CD4-positive, alpha-beta T cell treated with Interleukin-2 at 100 ng/mL for 4 hours (primary cell): ENCODE measurements at regions not wholly inside any gene's neighbourhood (a gene's known extent, or its start where the extent isn't known, plus 50 kb on each side); places are given as distances from the start of the nearest gene placed in this dataset.
"Not testable (repeated sequence)": the region's sequence is repeated elsewhere in the genome, so short reads cannot be mapped to it uniquely, and the experiment has no call there.

Experiments
- DNase-seq: peaks from one replicate; pipeline ENCODE4 v3.0.0-alpha.2; 2020; ENCODE audit warnings: low spot score

DNA sequence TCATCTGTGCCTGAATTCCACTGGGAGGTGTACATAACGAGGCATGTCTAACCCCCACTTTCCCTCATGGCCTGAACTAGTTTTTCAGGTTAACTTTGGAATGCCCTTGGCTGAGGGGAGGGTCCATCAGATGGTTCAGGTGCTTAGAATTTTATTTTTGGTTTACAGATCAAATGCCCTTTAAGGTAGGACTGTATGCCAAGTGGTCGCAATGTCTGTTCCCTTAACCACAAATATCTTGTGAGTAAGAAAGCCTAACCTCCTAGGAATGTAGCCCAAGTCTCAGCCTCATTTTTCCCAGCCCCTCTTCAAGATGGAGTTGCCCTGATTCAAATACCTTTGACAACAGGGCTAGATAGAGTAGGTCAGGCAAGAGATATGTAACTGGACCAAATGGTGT, 78.4 kb downstream of the RNASET2 start:
- no peak for DNase-seq

DNA sequence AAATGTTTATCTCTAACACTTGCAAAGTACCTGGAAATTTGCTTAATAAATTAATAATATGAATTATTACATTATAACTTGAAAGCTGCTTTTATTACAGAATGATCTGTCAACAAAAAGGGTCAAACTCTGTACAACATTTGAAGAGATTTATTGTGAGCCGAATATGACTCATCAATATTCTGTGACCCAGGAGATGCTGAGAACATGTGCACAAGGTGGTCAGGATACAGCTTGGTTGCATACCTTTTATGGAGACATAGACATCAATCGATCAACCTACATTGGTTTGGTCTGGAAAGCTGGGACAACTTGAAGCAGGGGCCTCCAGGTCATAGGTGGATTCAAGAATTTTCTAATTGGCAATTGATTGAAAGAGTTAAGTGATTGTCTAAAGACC, 79.0 kb downstream of the RNASET2 start:
- DNase-seq, result no peak

DNA sequence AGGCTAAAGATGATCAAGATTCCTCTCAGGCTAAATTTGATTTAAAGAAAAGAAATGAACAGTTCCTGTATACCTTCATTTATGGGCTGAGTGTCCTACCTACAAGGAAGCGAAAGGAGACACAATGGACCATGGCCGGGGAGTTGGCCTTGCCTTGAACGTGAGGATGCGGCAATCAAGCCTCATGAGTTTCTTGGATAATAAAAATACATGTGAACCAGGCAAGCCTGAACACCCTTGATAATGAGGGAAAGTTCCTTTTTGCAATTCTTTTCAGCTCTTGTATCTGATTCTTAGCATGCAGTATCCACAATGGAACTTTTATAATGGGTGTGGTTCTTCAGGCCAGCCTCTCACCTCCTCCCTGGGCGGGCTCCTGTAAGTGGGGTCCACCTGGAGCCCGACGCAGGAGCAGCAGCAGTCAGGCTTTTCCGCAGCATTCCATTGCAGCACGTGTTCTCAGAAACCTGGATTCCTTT, 83.8 kb downstream of the RNASET2 start:
- DNase-seq, result no peak

DNA sequence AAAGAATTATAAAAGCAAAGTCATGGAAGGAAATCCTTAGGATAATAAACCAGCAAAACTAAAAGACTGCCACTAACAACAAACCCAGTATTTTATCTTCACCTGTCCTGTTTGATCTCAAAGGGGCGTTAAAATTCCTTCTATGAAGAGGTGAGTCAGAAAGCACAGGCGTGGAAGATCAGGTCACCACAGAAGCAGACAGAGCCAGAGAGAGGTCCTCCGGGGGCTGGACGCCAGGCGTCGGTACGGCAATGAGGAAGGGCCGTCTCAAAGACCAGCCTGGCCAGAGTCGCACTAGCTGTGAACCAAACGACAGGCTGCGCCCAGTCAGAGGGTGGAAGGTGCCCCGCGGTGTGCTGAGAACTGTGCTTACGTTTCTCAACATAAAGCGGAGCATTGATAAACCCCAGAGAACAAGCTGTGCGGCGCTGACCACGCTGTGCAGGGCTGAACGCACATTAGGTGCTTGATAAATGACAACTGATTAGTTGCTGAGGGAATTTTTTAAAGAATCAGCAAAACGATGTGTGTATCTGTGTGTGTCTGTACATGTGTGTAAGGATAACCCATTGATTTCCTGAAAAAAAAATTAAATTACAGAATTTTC, 85.6 kb downstream of the RNASET2 start:
- DNase-seq, result no peak

DNA sequence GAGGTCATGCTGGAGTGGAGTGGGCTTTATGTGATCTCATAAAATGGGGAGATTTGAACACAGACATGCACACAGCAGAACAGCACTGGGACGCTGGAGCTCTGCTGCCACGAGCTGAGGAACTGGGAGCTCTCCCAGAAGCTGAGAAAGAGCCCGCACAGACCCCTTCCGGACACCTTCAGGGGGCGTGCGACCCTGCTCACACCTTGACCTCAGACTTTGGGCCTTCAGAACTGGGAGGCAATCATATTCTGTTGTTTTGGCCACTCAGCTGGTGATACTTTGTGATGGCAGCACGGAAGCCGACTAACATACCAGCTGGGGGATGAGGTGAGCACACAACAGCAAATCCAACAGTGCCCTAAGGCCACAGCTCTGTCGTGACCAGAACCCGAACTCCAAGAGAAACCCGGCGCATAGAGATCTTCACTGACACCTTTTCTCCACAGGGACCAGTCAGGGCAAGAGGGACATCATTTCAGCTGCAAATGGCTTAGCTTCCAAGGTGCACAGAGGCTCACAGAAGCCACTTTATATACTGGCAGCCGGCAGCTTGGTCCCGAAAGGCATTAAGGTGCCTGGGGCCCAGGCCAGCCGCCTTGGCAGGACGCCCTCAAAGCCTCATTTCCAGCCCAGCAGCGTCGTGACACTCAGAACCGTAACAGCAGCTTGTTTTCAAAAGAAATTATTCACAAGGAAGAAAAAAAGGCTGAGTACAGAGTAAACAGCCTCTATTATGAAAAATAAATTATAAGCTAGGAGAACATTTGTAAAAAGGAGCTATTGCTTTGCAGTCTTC, 89.3 kb downstream of the RNASET2 start:
- DNase-seq, result no peak

DNA sequence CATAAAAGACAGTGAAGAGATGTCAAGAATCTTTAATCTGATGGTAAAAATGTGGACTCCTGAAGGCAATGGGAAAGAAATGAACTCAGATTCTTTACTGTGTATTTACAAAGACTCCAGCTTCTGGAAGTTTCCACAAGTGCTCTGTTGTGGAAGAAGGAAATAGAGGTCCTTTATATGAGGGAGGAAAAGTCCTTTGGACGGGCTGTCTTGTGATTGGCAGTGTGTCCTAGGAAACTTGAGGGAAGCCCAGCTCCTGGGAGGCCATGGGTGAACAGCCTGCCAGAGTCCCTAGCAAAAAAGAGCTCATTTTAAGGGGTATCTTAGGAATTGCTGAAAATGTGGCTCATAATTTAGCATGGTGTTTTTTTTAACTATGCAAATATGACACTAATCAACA, 92.0 kb downstream of the RNASET2 start:
- no peak for DNase-seq

DNA sequence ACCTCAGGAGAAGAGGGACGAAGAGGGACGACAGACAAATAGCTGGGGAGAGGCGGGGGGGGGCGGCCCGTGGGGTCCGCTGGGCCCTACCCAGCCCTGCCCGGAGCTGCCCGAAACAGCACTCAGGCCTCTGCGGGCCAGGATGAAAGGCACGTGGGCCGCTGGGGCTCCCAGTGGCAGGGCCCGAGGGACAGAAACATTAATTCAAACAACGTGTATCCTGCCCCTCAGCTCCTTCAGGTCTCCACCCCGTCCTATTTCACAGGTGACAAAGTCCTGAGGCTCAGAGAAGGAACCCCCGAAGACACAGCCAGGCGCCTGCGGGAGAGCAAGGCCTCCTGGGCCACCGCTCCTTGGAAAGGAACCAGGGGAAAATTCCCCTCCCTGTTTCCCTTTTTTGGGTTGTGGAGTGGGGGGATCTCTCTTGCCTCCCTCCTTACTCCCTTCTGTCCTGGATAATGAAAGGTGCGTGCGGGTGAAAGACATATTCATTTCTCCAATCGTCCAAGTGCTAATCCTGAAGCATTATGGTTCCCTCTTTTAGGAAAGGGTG, 93.3 kb downstream of the RNASET2 start:
- no peak for DNase-seq

DNA sequence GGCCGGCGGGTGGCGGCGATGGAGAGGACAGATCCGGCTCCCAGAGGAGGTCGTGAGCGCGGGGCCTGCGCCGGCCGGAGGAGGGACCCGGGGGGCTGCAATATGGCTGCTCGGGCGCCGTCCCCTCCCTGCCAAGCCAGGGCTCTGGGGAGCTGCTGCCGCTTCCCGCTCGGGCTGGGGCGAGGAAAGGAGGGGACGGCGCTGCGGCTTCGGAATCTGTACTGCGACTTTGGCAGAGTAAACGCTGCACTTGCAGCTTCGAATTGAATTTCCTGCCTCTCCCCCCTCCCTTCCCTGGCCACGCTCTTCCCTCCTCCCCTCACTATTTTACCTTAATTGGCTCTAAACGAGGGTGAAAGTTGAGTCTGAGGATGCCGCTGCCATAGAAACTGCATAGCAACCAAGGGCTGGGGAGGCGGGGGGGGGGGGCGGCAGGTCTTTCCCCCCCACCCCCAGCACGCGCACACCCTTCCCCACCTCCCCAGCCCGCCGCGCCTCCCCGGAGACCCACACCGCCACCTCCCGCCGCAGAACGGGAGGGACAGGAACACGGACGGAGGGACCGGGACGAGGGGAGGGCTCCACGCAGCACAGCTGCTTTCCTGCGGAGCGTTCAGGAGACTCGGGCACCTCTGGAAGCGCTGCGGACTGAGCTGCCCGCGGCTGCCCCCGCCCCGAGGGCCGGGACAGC, 93.9 kb downstream of the RNASET2 start:
- DNase-seq, result peak; percentile 45

DNA sequence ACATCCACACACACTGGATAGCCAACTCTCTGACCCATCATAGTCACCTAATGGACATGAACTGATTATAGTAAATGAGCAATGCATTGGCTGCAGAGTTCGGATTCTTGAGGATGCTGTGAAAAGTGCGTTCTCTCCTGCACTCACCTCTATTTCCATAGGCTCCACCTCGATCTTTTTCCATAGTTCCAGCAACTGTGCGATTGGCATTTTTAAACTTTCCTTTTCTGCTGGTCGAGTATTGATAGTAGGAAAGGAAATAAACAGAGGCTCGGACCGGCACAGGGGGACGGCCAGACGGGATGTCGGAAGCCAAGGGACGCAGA, 94.4 kb downstream of the RNASET2 start:
- no peak for DNase-seq

DNA sequence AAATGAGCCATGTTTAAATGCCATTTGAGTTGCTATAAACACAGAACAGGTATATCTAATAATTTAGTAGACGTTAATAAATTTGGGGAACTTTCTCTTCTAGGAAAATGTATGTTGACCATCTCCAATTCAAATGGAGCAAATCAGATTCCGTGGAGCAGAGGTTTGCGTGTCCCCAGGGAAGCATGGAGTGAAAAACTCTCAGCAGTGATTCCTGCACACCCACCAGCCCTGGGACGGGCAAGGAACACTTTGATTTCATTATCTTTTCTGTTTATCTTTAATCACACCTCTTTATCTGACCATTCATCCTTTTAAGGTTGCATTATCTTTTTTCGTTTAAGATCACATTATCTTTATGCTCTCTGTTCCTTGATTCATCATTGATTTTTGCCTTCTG, 95.0 kb downstream of the RNASET2 start:
- no peak for DNase-seq

DNA sequence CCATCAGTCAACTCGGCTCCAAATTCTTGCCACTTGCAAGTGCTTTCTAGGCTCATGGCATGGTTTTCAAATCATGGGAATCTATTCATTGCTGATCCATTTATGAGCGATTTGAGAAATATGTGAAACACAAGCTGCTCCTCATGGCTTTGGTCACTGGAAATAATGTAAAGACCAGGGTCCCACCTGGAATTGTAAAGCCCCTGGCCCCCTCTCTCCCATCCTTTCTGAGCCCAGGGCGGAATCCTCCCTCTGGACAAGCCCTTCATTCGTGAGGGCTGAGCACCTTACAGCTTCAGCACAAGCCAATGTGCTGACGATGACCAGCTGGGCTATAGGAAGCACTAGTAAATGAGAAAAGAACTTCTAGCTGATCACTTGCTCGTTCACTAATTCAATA, 96.0 kb downstream of the RNASET2 start:
- DNase-seq, result no peak

DNA sequence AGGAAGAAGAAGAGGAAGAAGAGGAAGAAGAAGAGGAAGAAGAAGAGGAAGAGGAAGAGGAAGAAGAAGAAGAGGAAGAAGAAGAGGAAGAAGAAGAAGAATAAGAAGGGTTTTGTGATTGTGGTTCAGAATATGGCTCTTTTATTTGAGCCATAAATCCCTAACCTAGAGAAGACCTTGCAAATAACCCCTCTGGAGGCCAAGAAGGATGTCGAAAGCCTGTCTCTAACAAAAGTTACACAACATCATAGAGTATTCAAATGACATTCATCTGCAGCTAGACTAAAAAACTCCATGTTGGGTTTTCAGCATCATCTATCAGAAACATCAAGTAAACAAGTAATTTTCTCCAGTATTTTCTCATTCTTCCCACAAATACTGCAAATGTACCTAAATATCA, 100.9 kb downstream of the RNASET2 start:
- no peak for DNase-seq

DNA sequence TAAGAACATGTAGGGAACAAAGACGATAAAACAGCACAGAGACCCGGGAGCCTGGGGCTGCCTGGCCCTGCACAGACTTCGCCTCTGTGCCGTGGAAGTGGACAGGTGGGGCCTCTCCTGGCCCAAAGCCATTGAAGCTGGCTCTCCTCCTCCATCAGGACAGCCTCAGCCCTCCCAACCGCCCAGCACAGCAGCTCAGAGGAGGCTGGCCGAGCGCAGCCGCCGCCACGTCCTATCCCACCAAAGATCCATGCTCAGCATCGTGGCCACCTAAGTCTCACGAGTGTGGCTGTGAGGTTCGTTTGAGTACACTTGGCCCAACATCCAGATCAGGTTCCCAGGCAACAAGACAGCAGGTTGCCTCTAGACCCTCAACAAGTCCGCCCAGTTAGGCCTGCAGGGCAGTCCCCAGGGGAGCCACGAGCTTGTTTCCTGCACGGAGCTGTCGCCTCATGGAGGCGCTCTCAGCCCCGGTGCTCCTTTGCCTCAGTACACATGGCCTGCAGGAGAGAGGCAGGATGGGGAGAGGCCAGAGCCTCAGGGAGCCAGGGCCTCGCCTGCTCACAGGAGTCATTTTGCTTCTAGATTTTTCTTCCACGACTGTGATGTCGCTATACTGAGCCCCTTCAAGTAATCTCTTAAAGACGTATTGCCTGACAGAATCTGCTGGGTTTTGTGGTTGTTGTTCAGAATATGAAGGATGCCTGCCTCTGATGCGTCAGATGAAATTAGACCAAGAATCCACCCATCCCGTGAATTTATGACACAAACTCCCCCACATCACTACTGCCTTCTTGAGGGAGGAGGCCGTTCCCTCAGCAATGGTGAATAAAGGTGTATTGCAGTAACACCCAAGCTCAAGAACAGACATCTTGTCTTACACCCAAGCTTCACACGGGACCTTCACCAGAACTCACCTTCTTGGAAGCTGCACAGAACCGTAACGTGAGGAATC, 102.7 kb downstream of the RNASET2 start:
- DNase-seq, result no peak

DNA sequence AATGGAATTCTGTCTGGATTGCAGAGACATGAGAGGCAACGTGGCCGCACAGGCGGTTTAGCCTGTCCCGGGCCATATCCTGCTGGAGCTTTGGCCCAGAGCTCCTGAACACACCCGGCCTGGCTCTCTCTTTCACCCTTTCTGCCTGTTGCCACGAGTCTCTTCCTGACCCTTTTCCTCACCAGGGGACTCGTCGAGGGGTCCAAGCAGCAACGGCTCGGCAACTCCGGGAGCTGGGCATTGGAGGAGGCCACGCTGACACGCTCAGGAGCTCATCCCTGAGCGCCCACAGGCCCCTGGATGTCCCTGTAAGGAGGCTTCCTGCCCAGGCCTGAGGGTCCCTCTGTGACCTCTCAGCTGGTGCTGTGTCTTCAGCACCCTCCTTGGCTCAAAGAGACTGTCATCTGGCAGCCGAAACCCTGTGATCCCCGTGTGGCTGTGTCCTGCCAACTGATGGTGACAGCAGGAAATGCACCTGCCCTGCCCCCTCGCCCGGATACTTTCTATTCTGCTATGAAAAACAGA, 103.8 kb downstream of the RNASET2 start:
- DNase-seq, result no peak

DNA sequence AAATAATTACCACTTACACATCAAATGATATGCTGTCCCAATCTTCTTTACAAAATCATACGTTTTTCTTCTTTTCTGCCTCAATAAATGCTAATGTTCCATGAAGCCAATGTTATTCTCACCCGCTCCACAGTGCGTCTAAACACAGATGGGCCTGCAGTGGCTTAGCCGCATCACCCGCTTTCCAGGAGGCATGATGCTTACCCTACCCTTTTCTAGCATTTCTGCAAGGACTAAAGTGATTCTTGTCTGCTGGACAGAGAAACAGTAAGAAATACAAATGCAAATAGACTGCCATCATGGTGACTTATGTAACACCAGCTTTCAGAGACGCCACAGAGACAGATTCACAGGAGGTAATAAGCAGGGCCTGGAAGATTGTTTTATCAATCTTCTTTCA, 104.4 kb downstream of the RNASET2 start:
- no peak for DNase-seq

DNA sequence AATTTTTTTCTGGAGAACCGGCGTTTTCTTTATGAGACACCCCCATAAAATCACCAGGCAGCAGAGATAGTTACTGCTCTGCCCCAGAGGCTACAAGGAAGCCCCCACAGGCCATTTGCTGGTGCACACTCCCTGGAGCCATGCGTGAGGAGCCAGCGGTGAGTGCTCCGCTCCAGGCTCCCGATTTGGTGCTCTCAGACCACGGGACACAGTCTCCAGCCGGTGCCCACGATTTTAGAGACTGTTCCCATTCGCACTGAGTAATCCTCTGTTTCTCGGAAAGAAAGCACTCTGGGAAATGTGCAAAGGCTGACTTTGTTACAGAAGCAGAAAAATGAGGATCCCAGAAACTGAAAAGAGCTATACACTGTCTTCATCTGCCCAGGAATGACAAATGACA, 104.9 kb downstream of the RNASET2 start:
- no peak for DNase-seq

DNA sequence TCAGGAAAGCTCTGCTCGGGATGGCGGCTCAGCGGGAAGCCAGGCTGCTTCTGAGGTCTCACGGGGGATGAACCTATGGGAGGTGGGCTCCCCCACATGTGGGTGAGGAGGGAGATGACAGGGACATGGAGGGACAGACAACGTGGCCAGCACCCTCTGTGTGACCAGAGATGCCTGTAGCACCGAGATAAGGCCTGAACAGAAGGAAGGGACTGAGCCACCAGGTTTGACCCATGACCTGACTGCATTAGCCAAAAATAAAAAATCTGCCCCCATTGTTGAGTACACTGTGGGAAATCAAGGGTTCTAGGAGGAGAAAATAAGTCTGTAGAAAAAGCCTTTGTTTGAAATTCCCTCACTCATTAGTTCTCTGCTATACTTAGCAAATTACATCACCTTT, 105.7 kb downstream of the RNASET2 start:
- no peak for DNase-seq

DNA sequence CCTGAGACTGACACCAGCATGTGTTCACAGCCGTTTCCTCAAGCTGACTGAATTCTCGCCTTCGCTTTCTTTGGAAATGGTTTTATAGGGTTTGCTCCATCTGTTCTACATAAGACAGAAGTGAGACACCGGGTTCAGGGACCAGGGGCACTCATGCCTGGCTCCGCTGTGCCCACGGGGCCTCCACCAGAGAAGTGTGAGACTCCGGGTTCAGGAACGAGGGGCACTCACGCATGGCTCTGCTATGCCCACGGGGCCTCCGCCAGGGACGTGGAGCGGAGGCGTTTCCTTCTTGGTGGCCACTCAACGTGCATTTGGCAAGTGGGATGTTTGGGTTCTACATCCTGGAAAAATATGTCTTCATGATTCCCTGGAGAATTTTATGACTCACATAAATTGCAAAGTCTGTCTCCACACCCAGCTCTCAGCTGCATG, 106.6 kb downstream of the RNASET2 start:
- no peak for DNase-seq

DNA sequence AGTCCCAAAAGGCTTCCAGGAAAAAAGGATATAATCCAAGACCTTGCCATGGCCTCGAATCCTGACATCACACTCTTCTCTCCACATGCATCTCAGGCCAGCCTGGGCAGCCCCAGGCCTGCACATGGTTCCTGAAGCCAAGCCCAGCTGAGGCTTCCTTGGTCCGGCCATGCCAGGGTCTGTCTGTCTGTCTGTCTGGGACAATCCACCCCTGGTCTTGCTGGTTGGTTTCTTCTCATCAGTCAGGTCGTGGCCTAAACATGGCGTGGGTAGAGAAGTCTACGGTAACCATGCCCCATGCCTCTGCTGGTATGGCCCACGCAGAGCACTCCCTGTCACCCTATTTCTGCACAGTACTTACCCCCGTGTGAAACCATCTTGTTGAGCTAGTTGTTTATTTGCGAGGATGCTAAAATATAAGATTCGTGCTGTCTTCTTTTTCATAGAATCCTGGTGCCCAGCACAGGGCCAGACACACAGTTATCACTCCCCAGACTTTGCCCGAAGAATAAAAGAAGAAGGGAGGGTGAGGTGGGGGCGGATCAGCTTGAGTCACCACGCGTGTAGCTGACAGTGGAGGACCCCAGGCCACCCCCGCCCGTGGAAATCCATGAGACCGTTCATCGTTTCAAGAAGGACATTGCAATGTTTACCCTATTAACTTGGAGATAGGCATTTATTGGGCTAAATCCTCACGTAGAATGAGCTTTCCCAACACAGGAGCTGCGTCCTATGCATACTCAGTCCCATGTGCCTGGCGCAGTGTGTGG, 107.2 kb downstream of the RNASET2 start:
- DNase-seq, result no peak

DNA sequence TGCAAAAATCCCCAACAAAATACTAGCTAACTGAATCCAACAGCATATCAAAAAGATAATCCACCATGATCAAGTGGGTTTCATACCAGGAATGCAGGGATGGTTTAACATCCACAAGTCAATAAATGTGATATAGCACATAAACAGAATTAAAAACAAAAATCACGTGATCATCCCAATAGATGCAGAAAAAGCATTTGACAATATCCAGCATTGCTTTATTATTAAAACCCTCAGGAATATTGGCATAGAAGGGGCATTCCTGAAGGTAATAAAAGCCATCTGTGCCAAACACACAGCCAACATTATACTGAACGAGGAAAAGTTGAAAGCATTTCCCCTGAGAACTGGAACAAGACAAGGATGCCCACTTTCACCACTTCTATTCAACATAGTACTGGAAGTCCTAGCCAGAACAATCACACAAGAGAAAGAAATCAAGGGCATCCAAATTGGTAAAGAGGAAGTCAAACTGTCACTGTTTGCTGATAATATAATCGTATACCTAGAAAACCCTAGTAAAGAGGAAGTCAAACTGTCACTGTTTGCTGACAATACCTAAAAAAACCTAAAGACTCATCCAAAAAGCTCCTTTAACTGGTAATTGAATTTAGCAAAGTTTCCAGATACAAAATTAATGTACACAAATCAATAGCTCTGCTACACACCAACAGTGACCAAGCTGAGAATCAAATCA, 109.8 kb downstream of the RNASET2 start:
- not testable (repeated sequence) for DNase-seq
